HCEC 1CT (cell line): ENCODE measurements at regions not wholly inside any gene's neighbourhood (a gene's known extent, or its start where the extent isn't known, plus 50 kb on each side); places are given as distances from the start of the nearest gene placed in this dataset.

Experiments used
- DNase-seq: peaks from one replicate; pipeline ENCODE4 v3.0.0-alpha.2; 2017

- no peak for DNase-seq
Measured at GRCh38 chr12:126488806-126489205, 1423.6 kb downstream of the AACS start.

- no peak for DNase-seq
Measured at GRCh38 chr12:126492181-126492580, 1426.9 kb downstream of the AACS start.

DNA sequence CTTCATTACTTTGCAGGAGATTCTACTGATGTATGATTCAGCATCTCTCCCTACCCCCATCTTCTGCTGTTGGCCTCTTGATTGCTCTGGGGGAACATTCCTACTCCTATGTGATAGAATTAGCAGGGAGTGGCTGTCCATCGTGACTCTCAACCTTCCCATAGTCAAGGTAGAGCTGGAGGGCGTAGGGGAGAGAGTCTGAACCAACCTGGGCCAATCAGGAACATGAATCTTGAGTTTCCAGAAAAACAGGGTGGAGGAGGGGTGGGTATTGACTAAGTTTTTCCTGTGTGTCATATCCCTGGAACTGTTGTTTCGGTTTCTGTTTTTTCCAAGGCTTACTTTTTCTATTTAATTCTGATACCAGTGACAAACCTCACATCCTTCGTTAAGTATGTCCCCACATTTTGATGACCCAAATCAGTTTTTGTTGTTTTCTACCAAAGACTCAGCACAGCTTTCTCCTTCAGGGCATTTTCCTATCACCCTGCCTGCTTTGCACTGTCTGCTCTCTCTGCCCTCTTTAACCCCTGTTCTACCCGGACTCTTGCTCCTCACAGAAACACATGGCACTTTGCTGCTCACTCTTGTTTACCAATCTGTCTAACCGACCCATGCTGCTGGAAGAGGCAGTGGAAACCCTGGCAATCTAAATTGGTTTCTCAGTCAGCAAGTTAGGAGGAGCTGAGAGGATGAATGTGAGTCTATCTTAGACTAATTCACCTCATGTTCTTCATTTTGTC is 1428.3 kb downstream of the AACS start:
- DNase-seq = no peak

DNA sequence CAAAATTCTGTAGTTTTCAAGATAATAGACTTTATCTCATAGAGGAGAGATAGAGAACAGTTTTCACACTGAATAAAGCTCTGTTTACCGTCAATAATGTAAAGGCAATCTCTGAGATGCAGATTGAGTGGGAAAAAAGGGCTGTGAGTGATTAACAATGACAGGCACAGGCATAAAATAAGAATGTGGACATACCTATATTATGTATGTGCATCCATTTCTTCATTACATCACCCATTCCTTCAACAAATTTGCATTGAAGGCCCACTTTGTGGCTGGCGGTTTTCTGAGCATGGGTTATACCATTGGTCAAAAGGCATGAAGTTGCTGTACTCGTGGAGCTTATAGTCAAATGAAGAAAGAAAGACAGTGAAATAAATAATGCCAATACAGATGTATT is 1431.0 kb downstream of the AACS start:
- no peak for DNase-seq

DNA sequence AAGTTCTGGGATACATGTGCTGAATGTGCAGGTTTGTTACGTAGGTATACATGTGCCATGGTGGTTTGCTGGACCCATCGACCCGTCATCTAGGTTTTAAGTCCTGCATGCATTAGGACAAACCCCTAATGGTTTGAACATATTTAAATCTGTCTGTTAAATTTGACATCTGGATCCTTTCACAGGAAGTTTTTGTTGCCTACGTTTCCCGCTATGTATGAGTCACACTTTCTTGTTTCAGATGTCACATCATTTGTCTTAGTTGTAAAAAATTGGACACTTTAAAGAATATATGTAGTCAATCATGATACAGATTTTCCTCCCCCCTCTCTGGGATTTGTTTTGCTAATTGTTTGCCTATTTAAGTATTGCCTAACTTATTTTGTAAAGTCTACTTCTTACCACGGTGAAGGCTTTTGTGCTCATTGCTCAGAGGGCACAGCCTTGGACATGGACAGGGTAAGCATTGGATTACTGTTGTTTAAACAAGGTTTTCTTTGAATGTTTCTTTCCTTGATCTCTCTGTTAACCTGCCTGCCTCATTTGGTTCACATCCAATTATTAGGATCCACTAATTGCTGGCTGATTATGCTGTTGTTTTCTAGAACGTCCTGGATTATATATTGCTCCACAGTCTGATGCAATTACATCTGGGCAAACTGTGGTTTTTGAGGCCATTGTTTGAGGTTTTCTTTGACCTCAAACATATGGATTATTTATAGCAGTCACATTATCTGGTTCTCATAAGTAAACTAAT is 1441.4 kb downstream of the AACS start:
- DNase-seq = no peak

DNA sequence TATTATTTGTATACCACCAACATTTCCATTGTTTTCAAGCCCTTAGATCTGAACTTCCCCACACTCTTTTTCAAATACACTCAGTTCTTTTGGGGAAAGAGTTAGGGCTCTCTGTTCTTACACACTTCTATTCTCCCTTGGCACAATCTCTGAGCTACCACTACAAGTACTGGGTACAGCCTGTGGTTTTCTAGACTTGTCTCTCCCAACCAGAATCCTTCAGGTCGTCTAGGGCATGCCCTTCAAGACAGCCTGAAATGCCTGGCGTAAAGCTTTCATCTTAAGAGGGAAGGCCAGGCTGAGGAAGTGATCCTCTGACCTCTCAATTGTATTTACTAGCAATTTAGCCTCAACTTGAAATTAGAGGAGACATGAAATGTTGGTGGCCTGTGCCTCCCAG is 1442.0 kb downstream of the AACS start:
- no peak for DNase-seq

- DNase-seq = no peak
Measured at GRCh38 chr12:126509572-126509971, 1444.3 kb downstream of the AACS start.

DNA sequence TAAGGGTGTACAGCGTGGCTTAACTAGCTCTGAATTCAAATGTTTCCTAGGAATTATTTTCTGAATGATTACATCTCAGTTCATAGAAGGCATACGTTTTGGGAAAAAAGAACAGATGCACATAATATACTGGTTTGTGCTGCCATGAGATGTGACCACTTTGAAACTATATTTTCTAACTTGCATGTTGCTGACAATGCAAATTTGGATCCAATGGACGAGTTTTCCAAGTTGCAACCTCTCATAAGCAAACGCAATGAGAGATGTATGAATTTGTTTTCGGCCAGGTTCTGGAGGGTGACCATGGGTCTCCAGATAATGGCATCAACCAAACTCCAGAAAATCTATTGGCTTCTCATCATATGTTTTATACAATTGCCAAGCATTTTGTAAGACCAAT is 1445.4 kb downstream of the AACS start:
- DNase-seq = no peak

DNA sequence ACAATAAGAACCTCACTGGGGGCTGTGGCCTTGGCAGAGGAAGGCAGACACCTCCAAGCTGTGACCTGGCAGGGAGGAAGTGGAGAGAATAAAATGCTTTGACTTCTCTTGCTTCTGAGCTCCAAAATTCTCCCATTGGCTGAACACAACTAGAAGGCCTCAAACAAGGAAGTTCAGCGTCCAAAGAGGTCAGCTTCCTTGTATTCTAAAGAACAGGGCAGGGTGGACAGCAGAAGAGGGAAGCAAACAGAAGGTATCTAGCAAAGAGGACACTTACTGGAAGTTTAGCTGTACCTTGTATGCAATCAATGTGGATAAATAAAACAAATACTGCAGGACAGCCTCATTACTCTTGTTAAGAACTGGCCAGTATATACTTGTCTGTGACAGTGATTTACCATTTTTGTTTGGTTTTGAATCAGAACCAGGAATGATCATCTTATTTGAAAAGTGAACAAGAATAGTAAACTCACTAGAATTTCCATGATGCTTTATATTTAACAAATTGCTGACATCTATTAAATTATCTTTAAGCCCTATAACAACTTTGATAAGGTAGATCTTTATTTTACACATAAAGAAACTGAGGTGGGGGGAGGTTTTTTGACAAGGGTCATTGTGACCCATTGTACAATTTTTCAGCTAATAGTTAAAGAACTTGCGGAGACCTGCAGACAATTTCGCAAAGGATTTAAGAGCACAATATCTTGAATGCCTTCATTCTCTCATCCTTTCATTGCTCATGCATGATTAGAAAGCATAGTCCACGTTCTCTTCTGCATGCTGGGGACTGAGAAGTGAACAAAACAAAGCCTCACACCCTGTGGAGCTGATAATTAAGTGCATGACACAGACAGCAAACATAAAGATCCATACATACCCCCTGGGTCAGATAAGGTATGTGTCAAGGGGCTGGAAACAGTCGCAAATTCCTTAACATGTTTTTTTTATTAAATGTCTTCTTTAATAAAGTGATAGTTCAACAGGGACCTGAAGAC is 1448.0 kb downstream of the AACS start:
- DNase-seq = no peak

DNA sequence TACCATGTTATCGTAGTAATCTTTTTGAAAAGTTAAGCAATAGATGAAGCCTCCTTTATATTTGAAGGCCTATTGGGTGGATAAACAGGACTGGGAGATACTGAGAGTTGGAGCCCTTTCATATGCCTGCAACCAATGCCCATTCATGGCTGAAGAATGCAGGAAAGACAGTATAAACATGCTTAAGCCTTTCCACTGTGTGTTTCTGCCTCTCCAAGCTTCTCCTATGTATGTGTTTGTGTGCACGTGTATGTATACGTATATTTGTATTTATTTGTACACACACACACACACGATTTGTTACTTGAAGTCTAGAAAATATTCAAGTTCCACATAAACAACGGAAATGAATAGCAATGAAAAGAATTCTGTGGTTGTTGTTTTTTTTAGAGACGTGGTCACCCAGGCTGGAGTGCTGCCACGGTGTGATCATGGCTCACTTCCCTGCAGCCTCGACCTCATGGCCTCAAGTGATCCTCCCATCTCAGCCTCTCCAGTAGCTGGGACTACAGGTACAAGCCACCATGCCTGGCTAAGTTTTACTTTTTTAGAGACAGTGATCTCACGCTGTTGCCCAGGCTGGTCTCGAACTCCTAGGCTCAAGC is 1453.5 kb downstream of the AACS start:
- DNase-seq = no peak

GRCh38 chr12:126519833-126520232 is 1454.6 kb downstream of the AACS start:
- no peak for DNase-seq

GRCh38 chr12:126523891-126524290 is 1458.7 kb downstream of the AACS start:
- no peak for DNase-seq

- no peak for DNase-seq
Measured at GRCh38 chr12:126534495-126534894, 1469.3 kb downstream of the AACS start.

GRCh38 chr12:126534942-126535341 is 1469.7 kb downstream of the AACS start:
- DNase-seq = no peak

- no peak for DNase-seq
Measured at GRCh38 chr12:126535971-126536370, 1470.7 kb downstream of the AACS start.

GRCh38 chr12:126537961-126538530 is 1472.8 kb downstream of the AACS start:
- no peak for DNase-seq

DNA sequence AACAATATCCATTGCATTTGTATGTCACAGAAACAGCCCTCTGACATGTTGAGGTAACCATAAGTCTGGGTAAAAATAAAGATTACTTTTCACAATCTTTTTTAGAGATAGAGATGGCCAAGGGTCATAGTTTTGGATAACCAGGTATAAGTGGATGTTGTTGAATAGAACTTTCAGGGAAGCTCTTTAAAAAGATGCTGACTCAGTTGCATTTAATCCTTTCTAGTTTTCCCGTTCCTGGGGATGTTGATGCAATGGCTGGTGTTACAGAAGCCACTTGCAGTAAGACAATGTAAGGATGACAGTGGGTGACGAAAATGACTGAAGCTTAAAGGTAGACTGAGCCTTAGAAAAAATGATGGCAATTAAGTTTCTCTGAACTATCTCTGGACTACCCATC is 1473.7 kb downstream of the AACS start:
- DNase-seq = no peak

GRCh38 chr12:126545411-126545810 is 1480.2 kb downstream of the AACS start:
- no peak for DNase-seq

GRCh38 chr12:126547905-126548304 is 1482.7 kb downstream of the AACS start:
- no peak for DNase-seq

GRCh38 chr12:126551869-126552268 is 1486.6 kb downstream of the AACS start:
- no peak for DNase-seq

GRCh38 chr12:126554625-126555024 is 1489.4 kb downstream of the AACS start:
- DNase-seq = no peak

GRCh38 chr12:126557659-126558058 is 1492.4 kb downstream of the AACS start:
- no peak for DNase-seq
